Activated CD8-positive, alpha-beta memory T cell treated with anti-CD3 and anti-CD28 coated beads, Interleukin-2, amount 50 U/mL, for 24 hours (primary cell): ENCODE measurements at regions not wholly inside any gene's neighbourhood (a gene's known extent, or its start where the extent isn't known, plus 50 kb on each side); places are given as distances from the start of the nearest gene placed in this dataset.

Experiments
- DNase-seq: peaks from one replicate; pipeline ENCODE4 v3.0.0-alpha.2; 2020; ENCODE audit errors: extremely low read depth

DNA sequence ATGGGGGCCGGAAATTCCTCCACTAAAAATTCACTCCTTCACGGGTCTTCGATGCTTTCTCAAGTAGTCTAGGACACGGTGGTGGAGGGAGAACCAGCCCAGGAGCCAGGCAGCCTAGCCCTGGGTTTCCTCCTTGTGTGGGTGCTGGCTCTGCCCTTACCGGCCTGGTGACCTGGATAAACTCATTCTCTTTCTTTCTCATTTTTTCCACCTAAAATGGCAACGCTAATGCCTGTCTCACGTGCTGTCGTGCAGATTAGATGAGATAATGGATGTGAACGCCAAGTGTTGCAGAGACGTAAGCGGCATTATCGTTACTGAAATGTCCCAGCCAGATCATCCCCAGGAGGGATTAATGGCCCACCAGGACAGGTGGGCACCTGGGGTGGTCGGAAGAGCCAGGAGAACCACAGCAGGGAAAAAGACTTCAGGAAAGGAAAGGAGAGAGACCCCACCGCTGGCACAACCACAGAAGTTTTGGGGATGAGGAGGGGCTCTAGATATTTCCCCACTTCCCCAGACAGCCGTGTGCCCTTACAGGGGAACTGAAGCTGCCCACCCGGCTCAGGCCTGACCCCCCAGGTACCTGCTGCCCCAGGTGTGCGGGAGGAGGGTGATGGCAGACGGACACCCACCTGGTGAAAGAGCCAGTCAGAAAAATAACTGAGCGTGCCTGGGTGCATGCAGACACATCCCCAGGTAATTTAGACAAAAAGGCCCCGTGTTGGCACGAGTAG lies 100.8 kb upstream of the ASAP2 start:
- no peak for DNase-seq

DNA sequence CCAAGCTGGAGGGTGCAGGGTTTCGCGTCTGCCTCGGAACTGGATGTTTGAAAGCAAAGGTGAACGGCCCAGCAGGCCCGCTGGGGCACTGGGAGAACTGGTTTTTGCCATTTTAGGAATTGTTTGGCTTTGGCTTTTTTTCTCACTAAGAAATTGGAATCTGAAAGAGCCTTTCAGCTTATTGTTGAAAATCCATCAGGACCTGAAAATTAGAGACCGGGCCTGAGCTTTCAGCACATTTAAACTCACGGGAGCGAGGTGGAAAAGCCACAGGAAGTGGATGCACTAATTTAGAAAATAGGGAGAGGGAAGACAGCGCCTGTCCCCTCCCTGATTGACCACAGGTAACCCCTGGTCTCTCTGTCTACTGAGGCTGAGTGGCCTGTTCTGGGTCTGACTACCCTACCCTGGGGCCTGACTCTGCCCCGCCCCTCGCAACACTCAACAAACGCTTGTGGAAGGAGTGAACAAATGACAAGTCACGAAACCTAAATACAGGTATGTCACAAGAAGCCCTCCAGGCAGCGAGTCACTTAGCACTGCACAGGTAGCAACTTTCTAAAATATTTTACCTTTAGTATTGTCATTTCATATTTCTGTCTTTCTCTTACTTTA lies 100.3 kb upstream of the MBOAT2 start:
- no peak for DNase-seq

DNA sequence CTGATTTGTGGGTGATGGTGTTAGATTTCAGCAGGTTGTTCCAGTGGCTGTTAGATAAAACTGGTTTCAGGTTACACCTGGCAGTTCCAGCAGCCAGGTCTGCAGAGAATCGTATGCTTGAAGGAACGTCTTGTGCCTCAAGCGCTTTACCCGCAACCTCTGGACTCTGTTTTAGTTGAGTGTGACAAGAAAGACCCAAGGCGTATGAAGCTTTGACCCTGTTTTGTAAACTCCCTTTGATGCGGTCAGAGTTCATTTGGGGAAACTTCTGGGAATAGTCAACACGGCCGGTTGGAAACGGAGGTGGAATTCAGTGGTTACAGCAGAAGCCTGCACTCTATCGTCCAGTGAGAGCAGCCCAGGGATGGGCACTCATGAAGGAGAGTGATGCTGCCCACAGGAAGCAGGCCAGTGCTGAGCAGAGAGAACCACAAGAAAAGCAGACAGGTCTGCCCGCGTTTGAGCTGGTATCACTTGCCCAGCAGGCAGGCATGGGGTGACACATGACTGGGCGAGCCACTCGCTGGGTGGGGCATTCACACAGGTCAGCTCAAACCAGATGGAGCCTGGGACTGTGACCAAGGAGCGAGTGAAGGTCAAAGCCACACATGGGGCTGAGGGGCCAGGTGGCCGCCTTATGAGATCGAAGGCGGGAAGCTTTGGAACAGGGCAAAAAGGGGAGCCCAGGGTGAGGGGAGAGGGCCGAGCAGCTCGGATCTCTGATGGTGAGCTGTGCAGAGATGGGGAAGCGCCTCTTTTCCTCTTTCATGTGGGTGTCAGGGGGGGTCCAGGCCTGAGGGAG lies 99.6 kb upstream of the MBOAT2 start:
- DNase-seq, result no peak

DNA sequence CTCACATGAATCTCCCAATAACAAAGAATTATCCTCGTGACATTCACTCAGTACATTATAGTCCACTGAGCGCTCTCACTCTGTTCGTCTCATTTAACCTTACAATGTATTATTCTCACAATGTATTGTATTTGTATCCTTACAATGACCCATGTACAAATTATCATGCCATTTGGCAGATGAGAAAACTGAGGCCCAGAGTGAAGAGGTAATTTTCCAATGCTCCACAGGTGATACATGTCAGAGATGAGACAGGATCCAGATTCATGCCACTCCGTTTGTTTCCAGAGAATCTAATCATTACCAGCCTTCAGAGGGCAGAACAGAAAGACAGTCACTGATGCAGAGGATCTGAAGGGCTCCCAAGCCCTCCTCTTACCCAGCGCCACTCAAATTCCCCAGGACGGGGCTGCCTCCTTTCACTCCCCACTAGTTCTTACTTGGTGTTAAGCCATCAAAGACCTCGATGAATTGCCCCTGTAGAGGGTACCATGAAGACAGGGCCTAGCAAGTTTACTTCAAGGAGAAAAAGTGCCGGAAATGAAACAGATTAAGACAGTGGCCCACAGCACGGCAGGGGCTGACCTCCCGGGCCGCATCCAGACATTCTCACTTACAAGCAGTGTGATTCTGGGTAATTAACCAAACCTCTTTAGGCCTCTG lies 98.4 kb upstream of the MBOAT2 start:
- DNase-seq, result no peak

DNA sequence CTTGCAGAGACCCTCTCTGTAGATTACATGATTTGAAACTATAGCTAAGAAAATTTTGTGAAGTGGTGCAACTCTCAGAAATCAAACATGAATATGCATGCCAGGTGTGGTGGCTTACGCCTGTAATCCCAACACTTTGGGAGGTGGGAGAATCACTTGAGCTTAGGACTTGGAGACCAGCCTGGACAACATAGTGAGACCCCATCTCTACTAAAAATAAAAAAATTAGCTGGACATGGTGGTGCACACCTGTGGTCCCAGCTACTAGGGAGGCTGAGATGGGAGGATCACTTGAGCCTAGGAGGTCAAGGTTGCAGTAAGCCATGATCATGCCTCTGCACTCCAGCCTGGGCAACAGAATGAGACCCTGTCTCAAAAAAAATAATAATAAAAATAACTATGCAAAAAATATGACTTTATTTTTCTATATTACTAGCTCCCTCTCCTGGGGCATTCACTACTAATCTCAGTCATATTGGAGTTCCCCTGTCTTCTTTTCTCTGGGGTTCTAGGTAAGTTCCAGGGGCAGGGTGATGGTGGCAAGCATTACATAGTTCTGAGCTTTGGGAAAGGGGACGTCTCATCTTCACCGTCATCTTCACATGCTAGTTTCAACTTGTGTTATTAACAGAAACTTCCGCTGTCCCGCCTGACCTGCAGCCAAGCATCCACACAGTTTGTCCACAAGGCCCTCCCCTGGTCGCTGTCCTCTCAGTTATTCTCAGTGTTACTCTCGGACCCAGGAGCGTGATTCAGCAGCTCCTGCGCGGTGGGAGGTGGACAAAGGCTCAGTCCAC lies 96.8 kb upstream of the MBOAT2 start:
- no peak for DNase-seq

DNA sequence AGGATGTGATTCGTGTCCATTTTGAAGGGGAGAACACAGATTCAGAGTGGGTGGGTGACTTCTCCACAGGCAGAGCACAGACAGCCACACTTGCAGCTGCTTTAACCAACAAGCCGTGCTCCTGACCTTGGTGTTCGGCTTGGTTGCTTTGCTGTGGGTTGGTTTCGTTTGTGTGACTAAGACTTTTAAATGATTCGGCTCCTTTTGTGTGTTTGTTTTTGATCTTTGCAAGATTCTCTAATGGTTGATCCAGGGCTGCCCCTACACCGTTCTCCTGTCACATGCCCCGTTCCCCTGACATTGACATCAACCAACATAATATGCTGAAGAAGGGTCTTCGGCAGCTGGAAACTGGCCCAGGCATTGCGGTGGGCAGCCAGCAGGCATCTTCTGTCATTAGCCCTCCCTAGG lies 95.9 kb upstream of the MBOAT2 start:
- no peak for DNase-seq

DNA sequence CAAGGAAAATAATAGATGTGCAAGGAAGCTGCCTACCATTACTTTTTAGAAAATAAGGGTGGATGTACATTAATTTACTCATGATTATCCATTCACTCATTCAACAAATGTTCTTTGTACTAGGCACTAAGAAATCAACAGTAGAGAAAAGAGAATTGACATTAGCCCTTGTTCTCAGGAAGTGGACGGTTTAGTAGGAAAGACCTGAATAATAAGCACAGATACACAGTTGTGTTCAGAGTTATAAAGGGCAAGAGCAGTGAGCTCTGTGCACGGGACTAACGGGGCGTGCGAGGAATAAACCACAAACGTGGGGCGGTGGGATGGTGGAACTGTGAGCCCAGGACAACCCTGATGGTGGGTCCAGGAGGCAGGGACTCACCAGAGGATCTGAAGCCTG lies 94.4 kb upstream of the MBOAT2 start:
- DNase-seq, result no peak

DNA sequence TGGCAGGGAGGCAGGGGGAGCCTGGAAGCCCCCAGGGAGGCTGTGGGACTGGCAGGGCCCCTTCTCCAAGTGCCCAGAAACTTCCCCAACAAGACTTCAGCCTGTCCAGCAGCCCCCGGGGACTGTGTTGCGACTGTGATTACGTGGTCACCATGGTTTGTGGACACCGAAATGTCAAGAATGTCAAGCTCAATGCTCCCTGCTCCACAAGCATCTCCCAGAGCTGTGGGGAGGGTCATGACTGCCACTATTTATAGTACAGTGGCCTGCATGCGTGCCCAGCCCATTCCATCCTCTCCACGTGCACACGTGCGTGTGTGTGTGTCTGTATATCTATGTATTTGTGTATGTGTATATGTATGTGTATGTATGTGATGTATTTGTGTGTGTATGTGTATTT lies 93.8 kb upstream of the MBOAT2 start:
- DNase-seq, result no peak

DNA sequence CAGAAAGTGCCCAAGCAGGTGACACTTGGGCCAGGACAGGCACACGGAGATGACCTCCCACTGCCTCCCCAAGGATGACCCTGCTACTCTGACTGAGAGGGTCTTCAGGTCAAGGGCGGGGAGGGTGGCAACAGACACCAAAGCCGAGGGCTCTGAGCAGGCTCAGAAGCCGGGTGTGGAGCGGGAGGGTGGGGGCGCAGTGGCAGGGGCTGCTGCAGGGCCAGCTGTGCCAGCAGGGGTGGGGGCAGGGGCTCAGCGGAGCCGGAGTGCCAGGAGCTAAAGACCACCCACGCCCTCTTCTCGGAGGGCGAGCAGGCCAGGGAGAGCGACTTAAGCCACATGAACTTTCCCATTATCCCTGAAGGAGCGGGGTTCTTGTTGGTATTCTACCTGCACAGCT lies 93.3 kb upstream of the MBOAT2 start:
- DNase-seq, result no peak

DNA sequence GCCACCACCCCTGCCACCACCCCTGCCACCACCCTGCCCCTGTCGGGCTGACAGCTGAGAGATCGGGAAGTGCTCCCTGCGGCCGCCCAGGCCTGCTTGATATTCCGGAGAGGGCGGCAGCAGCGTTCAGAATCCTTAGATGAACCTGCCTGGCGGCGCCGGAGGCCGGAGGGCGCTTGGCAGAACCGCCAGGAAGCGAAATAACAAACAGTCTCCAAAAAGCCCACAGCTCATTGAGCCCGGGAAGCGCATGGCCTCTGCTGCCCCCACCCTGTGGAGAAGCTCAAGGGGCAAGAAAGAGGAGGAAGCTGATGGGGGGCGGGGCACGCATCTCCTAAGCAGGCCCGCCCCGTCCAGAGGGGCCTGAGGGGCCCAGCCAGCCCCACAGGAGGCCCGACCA lies 92.2 kb upstream of the MBOAT2 start:
- DNase-seq, result no peak

DNA sequence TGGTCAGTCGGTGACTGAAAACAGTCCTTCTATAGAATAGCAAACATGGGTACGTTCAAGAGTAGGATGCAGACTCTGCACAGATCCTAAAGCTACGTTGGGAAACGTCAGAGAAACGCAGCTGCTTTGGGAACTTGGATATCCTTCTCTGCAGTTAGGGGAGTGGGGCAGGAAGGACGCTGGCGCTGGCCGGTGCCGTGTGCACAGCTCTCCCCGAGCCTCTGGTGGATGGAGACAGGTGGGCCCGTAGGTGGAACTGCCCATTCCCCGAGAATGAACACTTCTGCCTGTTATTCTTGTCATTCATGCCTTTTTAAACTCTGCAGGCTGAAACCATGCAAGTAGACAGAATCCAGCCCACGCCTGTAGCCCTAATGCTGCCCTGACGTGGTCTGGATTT lies 91.7 kb upstream of the MBOAT2 start:
- DNase-seq, result no peak

DNA sequence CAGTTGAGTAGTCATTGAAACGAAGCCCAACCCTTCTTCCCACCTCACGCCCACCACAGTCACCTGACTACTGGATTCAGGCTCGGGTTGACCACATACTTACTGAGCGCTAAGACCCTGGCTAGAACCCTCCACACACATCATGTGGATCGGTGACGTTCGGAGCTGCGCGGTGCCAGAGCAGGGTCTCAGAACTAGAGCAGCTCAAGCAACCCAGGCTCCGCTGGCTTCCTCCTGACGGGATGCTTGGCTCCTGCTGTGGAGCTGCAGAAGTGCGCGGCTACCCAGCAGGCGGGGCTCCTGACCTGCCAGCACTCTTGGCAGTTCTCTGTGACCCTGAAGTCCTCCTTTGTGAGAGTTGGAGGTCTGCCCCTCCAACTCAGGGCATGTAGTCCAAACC lies 90.6 kb upstream of the MBOAT2 start:
- DNase-seq, result no peak

DNA sequence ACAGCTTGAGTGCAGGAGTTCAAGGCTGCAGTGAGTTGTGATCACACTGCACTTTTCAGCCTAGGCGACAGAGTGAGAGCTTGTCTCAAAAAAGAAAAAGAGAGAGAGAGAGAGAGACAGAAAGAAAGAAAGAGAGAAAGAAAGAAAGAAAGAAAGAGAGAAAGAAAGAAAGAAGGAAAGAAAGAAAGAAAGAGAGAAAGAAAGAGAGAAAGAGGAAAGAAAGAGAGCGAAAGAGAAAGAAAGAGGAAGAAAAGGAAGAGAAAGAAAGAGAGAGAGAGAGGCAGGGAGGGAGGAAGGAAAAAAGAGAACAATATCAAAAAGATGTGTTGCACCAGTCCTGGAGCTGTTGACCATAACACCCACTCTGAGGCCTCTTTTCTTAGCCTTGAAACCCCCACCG lies 89.8 kb upstream of the MBOAT2 start:
- no peak for DNase-seq

DNA sequence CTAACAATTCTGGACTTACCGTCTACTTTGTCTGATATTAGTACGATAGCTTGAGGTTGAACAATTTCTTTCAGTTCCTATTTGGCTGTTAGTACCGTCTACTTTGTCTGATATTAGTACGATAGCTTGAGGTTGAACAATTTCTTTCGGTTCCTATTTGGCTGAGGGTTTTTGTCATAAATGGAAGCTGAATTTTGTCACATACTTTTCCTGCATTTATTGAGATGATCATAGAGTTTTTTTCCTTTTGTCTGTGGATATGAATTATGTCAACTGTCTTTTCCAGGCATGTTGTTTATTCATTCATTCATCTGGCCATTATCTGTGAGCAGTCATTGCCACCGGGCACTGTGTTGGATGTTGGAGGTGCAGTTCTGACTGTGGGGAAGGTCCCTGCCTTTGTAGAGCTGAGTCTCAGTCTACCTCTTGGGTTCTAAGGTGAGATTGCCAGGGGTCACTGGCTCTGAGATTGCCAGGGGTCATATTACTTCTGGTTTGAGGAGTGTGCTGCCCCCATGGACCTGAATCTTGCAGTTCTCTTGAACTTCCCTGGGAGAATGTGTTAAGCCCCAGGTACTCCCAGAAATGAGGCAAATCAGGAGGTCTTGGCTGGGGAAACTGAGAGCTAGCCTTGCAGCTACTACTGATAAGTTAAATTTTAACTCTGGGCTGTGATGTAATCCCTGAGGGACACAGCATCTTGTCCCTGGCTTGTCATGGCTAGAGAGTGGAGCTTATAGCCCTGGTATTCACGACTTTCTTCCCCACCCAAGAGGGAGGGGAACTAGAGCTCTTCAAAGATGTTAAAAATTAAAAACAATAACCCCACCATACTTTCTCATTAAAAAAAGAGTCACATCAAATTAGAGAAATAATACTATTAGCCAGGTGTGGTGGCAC lies 89.1 kb upstream of the MBOAT2 start:
- DNase-seq, result no peak

DNA sequence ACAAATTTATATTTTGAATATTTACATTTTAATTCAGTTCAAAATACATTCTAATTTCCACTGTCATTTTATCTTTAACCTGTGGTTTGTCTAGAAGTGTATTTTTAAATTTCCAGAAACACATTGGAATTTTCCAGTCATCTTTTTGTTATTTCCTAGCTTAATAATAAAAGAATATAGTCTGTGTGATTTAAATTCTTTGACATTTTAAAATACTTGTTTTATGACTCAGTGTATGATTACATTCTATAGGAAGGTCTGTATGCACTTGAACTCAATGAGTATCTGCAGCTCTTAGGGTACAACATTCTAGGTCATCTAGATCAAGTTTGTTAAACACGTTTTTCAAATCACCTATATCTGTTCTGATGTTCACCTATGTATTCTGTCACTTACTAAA lies 88.3 kb upstream of the MBOAT2 start:
- DNase-seq, result no peak

DNA sequence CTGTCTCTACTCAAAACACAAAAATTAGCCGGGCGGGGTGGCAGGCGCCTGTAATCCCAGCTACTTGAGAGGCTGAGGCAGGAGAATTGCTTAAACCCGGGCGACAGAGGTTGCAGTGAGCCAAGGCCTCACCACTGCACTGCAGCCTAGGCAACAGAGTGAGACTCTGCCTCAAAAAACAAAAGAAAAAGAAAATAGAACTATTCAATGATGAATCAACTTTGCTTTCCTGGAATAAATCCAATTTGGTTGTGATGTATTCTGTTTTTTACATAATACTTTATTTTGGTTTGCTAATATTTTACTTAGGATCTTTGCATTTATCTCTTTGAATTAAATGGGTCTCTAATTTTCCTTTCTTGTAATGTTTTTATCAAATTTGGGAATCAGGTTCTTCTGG lies 86.3 kb upstream of the MBOAT2 start:
- no peak for DNase-seq

DNA sequence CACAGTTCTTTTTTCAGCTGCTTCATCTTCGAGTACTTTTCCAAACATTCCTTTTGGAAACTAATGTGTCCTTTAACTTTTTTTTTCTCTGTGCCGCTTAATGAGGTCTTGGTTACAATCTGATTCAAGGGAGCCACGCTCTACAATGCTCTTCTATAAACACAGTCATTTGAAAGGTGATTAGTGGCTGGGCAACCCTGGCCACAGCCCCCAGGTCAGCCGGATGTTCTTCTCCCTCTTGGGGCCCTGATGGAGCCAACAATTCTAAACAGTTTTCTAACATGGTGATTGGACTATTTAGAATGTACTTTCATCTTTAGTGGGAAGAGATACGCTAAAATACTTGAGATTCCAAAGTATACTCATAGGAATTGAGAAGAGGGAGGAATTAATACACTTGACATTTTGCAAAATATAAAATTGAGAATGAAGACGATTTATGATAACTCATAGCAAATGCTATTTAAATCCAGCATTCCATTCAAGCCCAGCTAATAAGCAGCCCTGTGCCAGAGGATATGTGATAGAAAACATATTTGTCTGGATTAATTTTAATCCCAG lies 83.7 kb upstream of the MBOAT2 start:
- DNase-seq, result no peak

DNA sequence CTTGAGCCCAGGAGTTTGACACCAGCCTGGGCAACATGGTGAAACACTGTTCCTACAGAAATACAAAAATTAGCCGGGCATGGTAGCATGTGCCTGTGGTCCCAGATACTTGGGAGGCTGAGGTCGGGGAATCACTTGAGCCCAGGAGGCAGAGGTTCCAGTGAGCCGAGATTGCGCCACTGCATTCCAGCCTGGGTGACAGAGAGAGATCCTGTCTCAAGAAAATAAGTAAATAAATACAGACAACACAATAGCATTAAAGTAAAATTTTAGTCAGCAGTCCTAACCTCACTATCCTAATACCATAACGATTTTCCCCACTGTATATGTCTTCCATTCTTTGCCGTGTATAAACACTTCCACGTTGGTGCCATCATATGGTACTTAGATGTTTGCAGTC lies 83.0 kb upstream of the MBOAT2 start:
- DNase-seq, result no peak

DNA sequence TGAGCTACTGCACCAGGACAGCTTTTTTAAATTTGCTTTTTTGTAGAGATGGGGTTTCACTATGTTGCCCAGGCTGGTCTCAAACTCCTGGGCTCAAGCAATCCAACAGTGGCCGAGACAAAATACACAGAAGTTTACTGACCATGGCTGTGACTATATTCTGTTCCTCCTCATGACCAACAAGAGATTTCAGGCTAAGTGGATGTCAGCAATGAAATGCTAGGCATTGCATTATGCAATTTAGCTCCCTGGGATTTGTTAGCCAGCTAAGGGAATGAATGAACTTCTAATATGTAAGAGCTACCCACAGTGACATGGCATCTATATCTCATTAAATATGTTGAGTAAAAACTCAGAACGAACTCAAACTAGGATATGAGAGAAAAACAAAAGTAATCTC lies 81.9 kb upstream of the MBOAT2 start:
- no peak for DNase-seq

DNA sequence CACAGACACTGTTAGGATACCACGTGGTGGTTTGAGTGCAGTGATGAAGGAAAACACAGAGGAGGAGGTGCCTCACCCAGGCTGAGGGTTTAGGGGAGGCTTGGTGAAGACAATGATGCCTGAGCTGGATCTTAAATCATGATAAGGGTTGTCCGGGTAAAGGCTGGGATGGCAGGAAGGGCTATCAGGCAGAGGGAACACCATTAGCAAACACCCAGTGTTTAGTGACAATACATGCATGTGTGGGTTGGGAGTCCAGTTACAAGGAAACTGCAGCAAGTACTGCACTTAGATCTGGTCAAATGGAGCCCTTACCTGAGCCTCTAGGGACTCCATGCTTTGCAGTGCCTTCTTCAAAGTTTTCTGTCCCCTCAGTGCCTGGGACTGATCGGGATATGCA lies 79.8 kb upstream of the MBOAT2 start:
- no peak for DNase-seq
